ENCODE measurements at regions not wholly inside any gene's neighbourhood (a gene's known extent, or its start where the extent isn't known, plus 50 kb on each side); places are given as distances from the start of the nearest gene placed in this dataset.

GRCh38 chr2:239581352-239581901 is 180.6 kb upstream of the HDAC4 start:
- Histone ChIP-seq H3K4me1 (peaks cover 6% of the 10 kb centered on the region), H3F3A (ENCODE audit: low read depth) (no peaks in the 10 kb centered on the region), H3K9ac (no peak overlapping the region), H3K4me2 (no peak overlapping the region), H3K36me3 (no peaks in the 10 kb centered on the region), H3K9me3 (ENCODE audit: low read depth) (no peaks in the 10 kb centered on the region), H3K79me2 (ENCODE audit: low read depth) (no peaks in the 10 kb centered on the region), H4K20me1 (ENCODE audit: low read depth) (no peaks in the 10 kb centered on the region), H3K4me3 (no peak overlapping the region), H3K27ac (no peak overlapping the region), H2AFZ (replicated peaks) (no peak overlapping the region), H3K27me3 (no peaks in the 10 kb centered on the region)
- H3K27ac Mint-ChIP-seq: no peak overlapping the region
- DNase-seq (ENCODE audit: low spot score): no peak
- no peaks in the 10 kb centered on the region for H3K36me3 Mint-ChIP-seq
- H3K9me3 Mint-ChIP-seq: peaks cover 2% of the 10 kb centered on the region
- no peak overlapping the region for H3K4me3 Mint-ChIP-seq
- H3K27me3 Mint-ChIP-seq (ENCODE audit: insufficient read depth, low read depth): peaks cover 3% of the 10 kb centered on the region
- peaks cover 11% of the 10 kb centered on the region for H3K4me1 Mint-ChIP-seq
- no peak for TF ChIP-seq EZH2 (IDR thresholded peaks at IDR 0.05)
- no peak for TF ChIP-seq EZH2phosphoT487 (IDR thresholded peaks at IDR 0.05)
- TF ChIP-seq CTCF (IDR thresholded peaks at IDR 0.05): no peak

- Histone ChIP-seq H2AFZ (replicated peaks) (no peak overlapping the region), H3F3A (ENCODE audit: low read depth) (no peaks in the 10 kb centered on the region), H3K27ac (no peak overlapping the region), H3K4me2 (no peak overlapping the region), H3K4me1 (peaks cover 4% of the 10 kb centered on the region), H3K4me3 (no peak overlapping the region), H3K36me3 (no peaks in the 10 kb centered on the region), H3K9me3 (ENCODE audit: low read depth) (no peaks in the 10 kb centered on the region), H4K20me1 (ENCODE audit: low read depth) (no peaks in the 10 kb centered on the region), H3K79me2 (ENCODE audit: low read depth) (no peaks in the 10 kb centered on the region), H3K9ac (no peak overlapping the region), H3K27me3 (no peaks in the 10 kb centered on the region)
- Mint-ChIP-seq H3K27ac (peak overlapping the region; percentile 80), H3K9me3 (peaks cover 2% of the 10 kb centered on the region), H3K4me3 (no peak overlapping the region), H3K4me1 (peaks cover 11% of the 10 kb centered on the region), H3K27me3 (ENCODE audit: insufficient read depth, low read depth) (peaks cover 5% of the 10 kb centered on the region), H3K36me3 (no peaks in the 10 kb centered on the region)
- TF ChIP-seq EZH2 (IDR thresholded peaks at IDR 0.05) (no peak), EZH2phosphoT487 (IDR thresholded peaks at IDR 0.05) (no peak), CTCF (IDR thresholded peaks at IDR 0.05) (no peak)
- no peak for DNase-seq (ENCODE audit: low spot score)
These were observed 179.3 kb upstream of the HDAC4 start for GRCh38 chr2:239580199-239580527.

- no peaks in the 10 kb centered on the region for H3K36me3 Mint-ChIP-seq
- H3K4me3 ChIP-seq: no peak overlapping the region
- no peak overlapping the region for H3K4me3 Mint-ChIP-seq
- no peak overlapping the region for H3K9ac ChIP-seq
- no peak overlapping the region for H3K27ac ChIP-seq
- H3F3A ChIP-seq (ENCODE audit: low read depth): no peaks in the 10 kb centered on the region
- DNase-seq (ENCODE audit: low spot score): no peak
- H3K27me3 Mint-ChIP-seq (ENCODE audit: insufficient read depth, low read depth): peaks cover 5% of the 10 kb centered on the region
- TF ChIP-seq EZH2 (IDR thresholded peaks at IDR 0.05) (no peak), CTCF (IDR thresholded peaks at IDR 0.05) (no peak), EZH2phosphoT487 (IDR thresholded peaks at IDR 0.05) (no peak)
- no peaks in the 10 kb centered on the region for H3K9me3 ChIP-seq (ENCODE audit: low read depth)
- no peaks in the 10 kb centered on the region for H3K79me2 ChIP-seq (ENCODE audit: low read depth)
- peaks cover 14% of the 10 kb centered on the region for H3K4me1 Mint-ChIP-seq
- no peak overlapping the region for H3K4me2 ChIP-seq
- H3K27me3 ChIP-seq: no peaks in the 10 kb centered on the region
- H3K4me1 ChIP-seq: peaks cover 2% of the 10 kb centered on the region
- no peak overlapping the region for H2AFZ ChIP-seq (replicated peaks)
- no peaks in the 10 kb centered on the region for H3K36me3 ChIP-seq
- no peaks in the 10 kb centered on the region for H4K20me1 ChIP-seq (ENCODE audit: low read depth)
- H3K9me3 Mint-ChIP-seq: peaks cover 2% of the 10 kb centered on the region
- H3K27ac Mint-ChIP-seq: no peak overlapping the region
These were observed 178.8 kb upstream of the HDAC4 start for GRCh38 chr2:239579524-239580198.

Measured in neural progenitor cell (in vitro differentiated cells).